ENCODE measurements at regions not wholly inside any gene's neighbourhood (a gene's known extent, or its start where the extent isn't known, plus 50 kb on each side); places are given as distances from the start of the nearest gene placed in this dataset.

DNA sequence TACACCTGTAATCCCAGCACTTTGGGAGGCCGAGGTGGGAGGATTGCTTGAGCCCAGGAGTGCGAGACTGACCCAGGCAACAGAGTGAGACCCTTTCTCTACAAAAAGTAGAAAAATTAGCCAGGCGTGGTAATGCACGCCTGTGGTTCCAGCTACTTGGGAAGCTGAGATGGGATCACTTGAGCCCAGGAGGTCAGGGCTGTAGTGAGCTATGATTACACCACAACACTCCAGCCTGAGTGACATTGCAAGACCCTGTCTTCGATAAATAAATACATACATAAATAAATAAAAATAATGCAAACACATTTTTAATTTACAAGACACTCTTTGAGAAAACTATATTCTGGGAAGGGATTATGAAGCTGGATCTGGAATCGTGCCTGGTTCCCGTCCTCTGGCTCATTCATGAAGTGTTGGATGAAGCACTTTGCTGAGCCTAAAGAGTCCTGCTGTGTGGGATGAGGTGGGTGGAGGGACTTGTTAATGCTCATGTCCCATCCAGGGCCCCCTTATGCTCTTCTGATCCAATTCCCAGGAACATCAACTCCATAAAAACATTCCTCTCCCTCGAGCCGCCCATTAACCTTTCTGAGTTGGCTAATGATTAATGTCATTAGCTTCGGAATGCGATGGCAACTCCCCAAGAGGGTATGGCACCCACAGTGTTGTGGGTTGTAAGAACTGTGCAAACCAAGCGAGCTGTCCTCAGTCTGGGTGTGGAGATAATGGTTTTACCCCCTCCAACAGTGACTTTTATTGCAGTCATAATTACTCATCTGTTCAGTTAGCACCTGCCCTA, 236.3 kb downstream of the BAMBI start (continued):
- TF ChIP-seq, protein P1, sequence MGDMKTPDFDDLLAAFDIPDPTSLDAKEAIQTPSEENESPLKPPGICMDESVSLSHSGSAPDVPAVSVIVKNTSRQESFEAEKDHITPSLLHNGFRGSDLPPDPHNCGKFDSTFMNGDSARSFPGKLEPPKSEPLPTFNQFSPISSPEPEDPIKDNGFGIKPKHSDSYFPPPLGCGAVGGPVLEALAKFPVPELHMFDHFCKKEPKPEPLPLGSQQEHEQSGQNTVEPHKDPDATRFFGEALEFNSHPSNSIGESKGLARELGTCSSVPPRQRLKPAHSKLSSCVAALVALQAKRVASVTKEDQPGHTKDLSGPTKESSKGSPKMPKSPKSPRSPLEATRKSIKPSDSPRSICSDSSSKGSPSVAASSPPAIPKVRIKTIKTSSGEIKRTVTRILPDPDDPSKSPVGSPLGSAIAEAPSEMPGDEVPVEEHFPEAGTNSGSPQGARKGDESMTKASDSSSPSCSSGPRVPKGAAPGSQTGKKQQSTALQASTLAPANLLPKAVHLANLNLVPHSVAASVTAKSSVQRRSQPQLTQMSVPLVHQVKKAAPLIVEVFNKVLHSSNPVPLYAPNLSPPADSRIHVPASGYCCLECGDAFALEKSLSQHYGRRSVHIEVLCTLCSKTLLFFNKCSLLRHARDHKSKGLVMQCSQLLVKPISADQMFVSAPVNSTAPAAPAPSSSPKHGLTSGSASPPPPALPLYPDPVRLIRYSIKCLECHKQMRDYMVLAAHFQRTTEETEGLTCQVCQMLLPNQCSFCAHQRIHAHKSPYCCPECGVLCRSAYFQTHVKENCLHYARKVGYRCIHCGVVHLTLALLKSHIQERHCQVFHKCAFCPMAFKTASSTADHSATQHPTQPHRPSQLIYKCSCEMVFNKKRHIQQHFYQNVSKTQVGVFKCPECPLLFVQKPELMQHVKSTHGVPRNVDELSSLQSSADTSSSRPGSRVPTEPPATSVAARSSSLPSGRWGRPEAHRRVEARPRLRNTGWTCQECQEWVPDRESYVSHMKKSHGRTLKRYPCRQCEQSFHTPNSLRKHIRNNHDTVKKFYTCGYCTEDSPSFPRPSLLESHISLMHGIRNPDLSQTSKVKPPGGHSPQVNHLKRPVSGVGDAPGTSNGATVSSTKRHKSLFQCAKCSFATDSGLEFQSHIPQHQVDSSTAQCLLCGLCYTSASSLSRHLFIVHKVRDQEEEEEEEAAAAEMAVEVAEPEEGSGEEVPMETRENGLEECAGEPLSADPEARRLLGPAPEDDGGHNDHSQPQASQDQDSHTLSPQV (IDR thresholded peaks at IDR 0.05), result no peak
- TF ChIP-seq, protein P2, sequence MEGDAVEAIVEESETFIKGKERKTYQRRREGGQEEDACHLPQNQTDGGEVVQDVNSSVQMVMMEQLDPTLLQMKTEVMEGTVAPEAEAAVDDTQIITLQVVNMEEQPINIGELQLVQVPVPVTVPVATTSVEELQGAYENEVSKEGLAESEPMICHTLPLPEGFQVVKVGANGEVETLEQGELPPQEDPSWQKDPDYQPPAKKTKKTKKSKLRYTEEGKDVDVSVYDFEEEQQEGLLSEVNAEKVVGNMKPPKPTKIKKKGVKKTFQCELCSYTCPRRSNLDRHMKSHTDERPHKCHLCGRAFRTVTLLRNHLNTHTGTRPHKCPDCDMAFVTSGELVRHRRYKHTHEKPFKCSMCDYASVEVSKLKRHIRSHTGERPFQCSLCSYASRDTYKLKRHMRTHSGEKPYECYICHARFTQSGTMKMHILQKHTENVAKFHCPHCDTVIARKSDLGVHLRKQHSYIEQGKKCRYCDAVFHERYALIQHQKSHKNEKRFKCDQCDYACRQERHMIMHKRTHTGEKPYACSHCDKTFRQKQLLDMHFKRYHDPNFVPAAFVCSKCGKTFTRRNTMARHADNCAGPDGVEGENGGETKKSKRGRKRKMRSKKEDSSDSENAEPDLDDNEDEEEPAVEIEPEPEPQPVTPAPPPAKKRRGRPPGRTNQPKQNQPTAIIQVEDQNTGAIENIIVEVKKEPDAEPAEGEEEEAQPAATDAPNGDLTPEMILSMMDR (IDR thresholded peaks at IDR 0.05 in 2 of 3, conservative IDR thresholded peaks at IDR 0.05 in 1 of 3; ENCODE audit: control insufficient read depth in 2 of 3, extremely low read depth in 1 of 3, insufficient read depth in 1 of 3, low read depth in 3 of 3, low read length in 3 of 3), result no peak
- TF ChIP-seq, protein P3, sequence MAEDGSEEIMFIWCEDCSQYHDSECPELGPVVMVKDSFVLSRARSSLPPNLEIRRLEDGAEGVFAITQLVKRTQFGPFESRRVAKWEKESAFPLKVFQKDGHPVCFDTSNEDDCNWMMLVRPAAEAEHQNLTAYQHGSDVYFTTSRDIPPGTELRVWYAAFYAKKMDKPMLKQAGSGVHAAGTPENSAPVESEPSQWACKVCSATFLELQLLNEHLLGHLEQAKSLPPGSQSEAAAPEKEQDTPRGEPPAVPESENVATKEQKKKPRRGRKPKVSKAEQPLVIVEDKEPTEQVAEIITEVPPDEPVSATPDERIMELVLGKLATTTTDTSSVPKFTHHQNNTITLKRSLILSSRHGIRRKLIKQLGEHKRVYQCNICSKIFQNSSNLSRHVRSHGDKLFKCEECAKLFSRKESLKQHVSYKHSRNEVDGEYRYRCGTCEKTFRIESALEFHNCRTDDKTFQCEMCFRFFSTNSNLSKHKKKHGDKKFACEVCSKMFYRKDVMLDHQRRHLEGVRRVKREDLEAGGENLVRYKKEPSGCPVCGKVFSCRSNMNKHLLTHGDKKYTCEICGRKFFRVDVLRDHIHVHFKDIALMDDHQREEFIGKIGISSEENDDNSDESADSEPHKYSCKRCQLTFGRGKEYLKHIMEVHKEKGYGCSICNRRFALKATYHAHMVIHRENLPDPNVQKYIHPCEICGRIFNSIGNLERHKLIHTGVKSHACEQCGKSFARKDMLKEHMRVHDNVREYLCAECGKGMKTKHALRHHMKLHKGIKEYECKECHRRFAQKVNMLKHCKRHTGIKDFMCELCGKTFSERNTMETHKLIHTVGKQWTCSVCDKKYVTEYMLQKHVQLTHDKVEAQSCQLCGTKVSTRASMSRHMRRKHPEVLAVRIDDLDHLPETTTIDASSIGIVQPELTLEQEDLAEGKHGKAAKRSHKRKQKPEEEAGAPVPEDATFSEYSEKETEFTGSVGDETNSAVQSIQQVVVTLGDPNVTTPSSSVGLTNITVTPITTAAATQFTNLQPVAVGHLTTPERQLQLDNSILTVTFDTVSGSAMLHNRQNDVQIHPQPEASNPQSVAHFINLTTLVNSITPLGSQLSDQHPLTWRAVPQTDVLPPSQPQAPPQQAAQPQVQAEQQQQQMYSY (CRISPR knock-in tag; IDR thresholded peaks at IDR 0.05), result no peak

All from GM12878 (cell line).